ENCODE measurements at regions not wholly inside any gene's neighbourhood (a gene's known extent, or its start where the extent isn't known, plus 50 kb on each side); places are given as distances from the start of the nearest gene placed in this dataset.

GRCh38 chr12:107366322-107366721, 273.0 kb upstream of the CRY1 start:
- TF ChIP-seq ZFP30 (CRISPR knock-in tag; IDR thresholded peaks at IDR 0.05): no peak
- TF ChIP-seq ZNF8 (CRISPR knock-in tag; IDR thresholded peaks at IDR 0.05): no peak
- no peak for TF ChIP-seq SNAI2 (CRISPR knock-in tag; IDR thresholded peaks at IDR 0.05)
- TF ChIP-seq ZNF565 (CRISPR knock-in tag; conservative IDR thresholded peaks at IDR 0.05; ENCODE audit: low read depth): no peak
- no peak for TF ChIP-seq POU6F1 (CRISPR knock-in tag; IDR thresholded peaks at IDR 0.05; ENCODE audit: borderline replicate concordance, low read depth)
- TF ChIP-seq PATZ1 (CRISPR knock-in tag; IDR thresholded peaks at IDR 0.05; ENCODE audit: borderline replicate concordance): no peak
- no peak for TF ChIP-seq ZC3H10 (CRISPR knock-in tag; IDR thresholded peaks at IDR 0.05)
- TF ChIP-seq RARB (CRISPR knock-in tag; IDR thresholded peaks at IDR 0.05): no peak
- TF ChIP-seq TCF4 (CRISPR knock-in tag; IDR thresholded peaks at IDR 0.05; ENCODE audit: borderline replicate concordance): no peak
- no peak for TF ChIP-seq ARNTL (CRISPR knock-in tag; IDR thresholded peaks at IDR 0.05; ENCODE audit: borderline replicate concordance, low read depth)
- no peak for TF ChIP-seq ZNF70 (CRISPR knock-in tag; IDR thresholded peaks at IDR 0.05)
- no peak for TF ChIP-seq GLIS3 (CRISPR knock-in tag; IDR thresholded peaks at IDR 0.05)
